ENCODE measurements at regions not wholly inside any gene's neighbourhood (a gene's known extent, or its start where the extent isn't known, plus 50 kb on each side); places are given as distances from the start of the nearest gene placed in this dataset.

DNA sequence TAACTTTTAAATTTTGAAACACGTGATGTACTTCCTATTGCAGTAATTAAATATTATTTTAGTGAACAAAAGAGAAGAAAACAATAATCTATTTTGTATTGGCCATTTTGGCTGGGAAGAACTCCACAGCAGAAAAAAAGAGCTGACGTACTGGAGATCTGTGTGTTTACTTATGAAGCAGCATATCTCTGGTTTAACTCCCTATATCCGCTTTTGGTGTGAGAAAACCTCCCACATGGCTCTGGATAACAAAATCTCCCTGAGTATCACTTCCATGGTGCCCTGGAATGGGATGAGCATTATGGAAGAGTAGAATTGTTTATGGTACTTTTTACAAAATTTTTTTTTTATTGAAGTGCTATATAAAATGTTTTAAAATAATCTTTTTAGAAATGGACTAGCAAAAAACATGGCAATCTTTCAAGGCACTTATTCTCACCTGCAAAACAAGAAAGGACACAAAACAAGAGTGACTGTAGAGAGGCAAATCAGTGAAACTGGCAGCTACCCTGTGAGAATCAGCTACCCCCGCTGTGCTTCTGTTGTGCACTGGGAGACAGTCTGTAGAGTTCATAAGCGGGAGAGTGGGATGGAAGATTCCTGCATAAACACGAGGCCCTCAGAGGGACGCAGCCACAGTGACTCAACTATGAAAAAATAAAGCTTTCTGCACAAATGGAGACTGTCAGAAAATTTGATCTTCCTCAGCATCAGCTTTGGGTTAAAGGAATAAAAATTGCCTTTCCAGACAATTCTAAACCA, 762.2 kb upstream of the HS6ST1 start:
- Histone ChIP-seq H3K4me3 (replicated peaks in 1 of 4; ENCODE audit: control extremely low read depth in 1 of 4, insufficient read depth in 1 of 4, low read depth in 3 of 4, low read length in 4 of 4) (no peak overlapping the region), H3K4me2 (ENCODE audit: extremely low read depth, insufficient read depth, low read length) (no peak overlapping the region)

DNA sequence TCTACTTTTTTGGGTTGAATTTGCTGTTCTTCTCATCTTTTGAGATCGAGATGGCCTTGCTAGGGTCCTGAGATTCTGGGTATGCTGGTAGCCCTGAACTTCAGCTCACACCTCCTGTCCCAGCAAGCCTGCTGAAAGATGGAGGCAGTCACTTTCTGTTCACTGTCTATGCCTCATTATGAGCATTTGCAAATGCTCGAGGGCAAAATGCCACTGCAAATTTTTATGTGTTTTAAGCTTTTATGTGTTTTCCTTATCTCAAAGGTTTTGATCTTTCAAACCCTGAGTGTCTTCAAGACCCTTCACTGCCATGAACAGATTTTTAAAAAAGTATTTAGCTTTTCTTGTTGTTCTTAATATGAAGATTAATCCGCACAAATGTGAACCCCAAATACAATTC, 766.7 kb upstream of the HS6ST1 start:
- no peak for DNase-seq (ENCODE audit: low read depth in 2 of 2)
- TF ChIP-seq EZH2 (IDR thresholded peaks at IDR 0.05; ENCODE audit: low read length, missing control alignments), result no peak
- TF ChIP-seq, protein P1, sequence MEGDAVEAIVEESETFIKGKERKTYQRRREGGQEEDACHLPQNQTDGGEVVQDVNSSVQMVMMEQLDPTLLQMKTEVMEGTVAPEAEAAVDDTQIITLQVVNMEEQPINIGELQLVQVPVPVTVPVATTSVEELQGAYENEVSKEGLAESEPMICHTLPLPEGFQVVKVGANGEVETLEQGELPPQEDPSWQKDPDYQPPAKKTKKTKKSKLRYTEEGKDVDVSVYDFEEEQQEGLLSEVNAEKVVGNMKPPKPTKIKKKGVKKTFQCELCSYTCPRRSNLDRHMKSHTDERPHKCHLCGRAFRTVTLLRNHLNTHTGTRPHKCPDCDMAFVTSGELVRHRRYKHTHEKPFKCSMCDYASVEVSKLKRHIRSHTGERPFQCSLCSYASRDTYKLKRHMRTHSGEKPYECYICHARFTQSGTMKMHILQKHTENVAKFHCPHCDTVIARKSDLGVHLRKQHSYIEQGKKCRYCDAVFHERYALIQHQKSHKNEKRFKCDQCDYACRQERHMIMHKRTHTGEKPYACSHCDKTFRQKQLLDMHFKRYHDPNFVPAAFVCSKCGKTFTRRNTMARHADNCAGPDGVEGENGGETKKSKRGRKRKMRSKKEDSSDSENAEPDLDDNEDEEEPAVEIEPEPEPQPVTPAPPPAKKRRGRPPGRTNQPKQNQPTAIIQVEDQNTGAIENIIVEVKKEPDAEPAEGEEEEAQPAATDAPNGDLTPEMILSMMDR (conservative IDR thresholded peaks at IDR 0.05 in 1 of 2, IDR thresholded peaks at IDR 0.05 in 1 of 2; ENCODE audit: low read depth in 1 of 2, low read length in 2 of 2), result no peak
- no peaks in the 10 kb centered on the region for H3K36me3 ChIP-seq (ENCODE audit: control insufficient read depth, insufficient read depth, low read length)
- H4K20me1 ChIP-seq (ENCODE audit: control insufficient read depth, extremely low read depth, insufficient read depth, low read length), result no peaks in the 10 kb centered on the region
- no peak overlapping the region for H2AFZ ChIP-seq (ENCODE audit: low read length)
- H3K79me2 ChIP-seq (ENCODE audit: control insufficient read depth, insufficient read depth, low read length), result no peaks in the 10 kb centered on the region
- no peak overlapping the region for H3K4me3 ChIP-seq (replicated peaks in 1 of 4; ENCODE audit: control extremely low read depth in 1 of 4, insufficient read depth in 1 of 4, low read depth in 3 of 4, low read length in 4 of 4)
- H3K27ac ChIP-seq (ENCODE audit: insufficient read depth, low read length), result no peak overlapping the region
- H3K9me3 ChIP-seq (ENCODE audit: control insufficient read depth, insufficient read depth, low read depth, low read length), result no peaks in the 10 kb centered on the region
- H3K4me1 ChIP-seq (ENCODE audit: control insufficient read depth, extremely low read depth, insufficient read depth, low read length), result no peaks in the 10 kb centered on the region
- no peak overlapping the region for H3K4me2 ChIP-seq (ENCODE audit: extremely low read depth, insufficient read depth, low read length)
- no peak overlapping the region for H3K9ac ChIP-seq (ENCODE audit: insufficient read depth, low read length)
- H3K27me3 ChIP-seq (ENCODE audit: control insufficient read depth, insufficient read depth, low read length), result no peaks in the 10 kb centered on the region

More for the DNA sequence above, 762.2 kb upstream of the HS6ST1 start:
- Histone ChIP-seq H3K79me2 (ENCODE audit: control insufficient read depth, insufficient read depth, low read length) (no peaks in the 10 kb centered on the region), H3K27me3 (ENCODE audit: control insufficient read depth, insufficient read depth, low read length) (no peaks in the 10 kb centered on the region), H2AFZ (ENCODE audit: low read length) (no peak overlapping the region), H3K4me1 (ENCODE audit: control insufficient read depth, extremely low read depth, insufficient read depth, low read length) (no peaks in the 10 kb centered on the region), H3K9me3 (ENCODE audit: control insufficient read depth, insufficient read depth, low read depth, low read length) (no peaks in the 10 kb centered on the region), H3K36me3 (ENCODE audit: control insufficient read depth, insufficient read depth, low read length) (no peaks in the 10 kb centered on the region), H3K27ac (ENCODE audit: insufficient read depth, low read length) (no peak overlapping the region), H4K20me1 (ENCODE audit: control insufficient read depth, extremely low read depth, insufficient read depth, low read length) (no peaks in the 10 kb centered on the region), H3K9ac (ENCODE audit: insufficient read depth, low read length) (no peak overlapping the region)
- no peak for TF ChIP-seq EZH2 (IDR thresholded peaks at IDR 0.05; ENCODE audit: low read length, missing control alignments)
- TF ChIP-seq, protein P1 (conservative IDR thresholded peaks at IDR 0.05 in 1 of 2, IDR thresholded peaks at IDR 0.05 in 1 of 2; ENCODE audit: low read depth in 1 of 2, low read length in 2 of 2), result no peak
- DNase-seq (ENCODE audit: low read depth in 2 of 2), result no peak

DNA sequence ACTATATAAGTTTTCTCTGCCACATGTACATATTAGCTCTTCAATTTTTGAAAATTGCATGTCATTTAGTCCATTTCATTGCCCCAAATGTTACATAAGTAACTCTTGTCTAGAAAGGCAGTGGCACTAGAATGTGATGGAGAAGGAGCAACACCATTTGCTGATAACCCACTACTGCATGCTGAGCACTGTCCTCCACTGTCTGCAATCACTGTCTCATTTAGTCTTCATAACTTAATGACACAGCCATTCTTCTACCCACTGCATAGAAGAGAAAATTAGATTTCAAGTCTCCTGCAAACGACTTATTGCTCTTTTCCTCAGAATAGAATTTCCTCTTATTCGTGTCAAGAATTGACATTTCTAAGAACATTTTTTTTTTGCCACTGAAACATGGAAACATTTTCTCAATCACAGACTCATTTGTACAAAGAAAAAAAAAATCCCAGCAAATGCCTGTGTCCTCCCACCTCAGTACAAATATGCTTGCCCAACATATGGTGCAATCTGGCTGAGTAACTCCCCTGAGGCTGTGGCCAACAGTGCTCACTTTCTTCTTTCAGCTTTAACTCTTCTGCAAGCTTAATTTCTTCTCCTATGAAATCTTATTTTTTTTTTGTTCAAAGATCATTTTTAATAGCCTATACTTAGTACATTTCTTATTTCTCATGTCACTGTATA, 768.6 kb upstream of the HS6ST1 start:
- no peak overlapping the region for H3K9ac ChIP-seq (ENCODE audit: insufficient read depth, low read length)
- H3K79me2 ChIP-seq (ENCODE audit: control insufficient read depth, insufficient read depth, low read length), result no peaks in the 10 kb centered on the region
- H3K4me3 ChIP-seq (replicated peaks in 1 of 4; ENCODE audit: control extremely low read depth in 1 of 4, insufficient read depth in 1 of 4, low read depth in 3 of 4, low read length in 4 of 4), result no peak overlapping the region
- H3K4me2 ChIP-seq (ENCODE audit: extremely low read depth, insufficient read depth, low read length), result no peak overlapping the region
- no peak overlapping the region for H2AFZ ChIP-seq (ENCODE audit: low read length)
- H3K4me1 ChIP-seq (ENCODE audit: control insufficient read depth, extremely low read depth, insufficient read depth, low read length), result no peaks in the 10 kb centered on the region
- no peaks in the 10 kb centered on the region for H3K27me3 ChIP-seq (ENCODE audit: control insufficient read depth, insufficient read depth, low read length)
- H3K36me3 ChIP-seq (ENCODE audit: control insufficient read depth, insufficient read depth, low read length), result no peaks in the 10 kb centered on the region
- no peak for TF ChIP-seq EZH2 (IDR thresholded peaks at IDR 0.05; ENCODE audit: low read length, missing control alignments)
- TF ChIP-seq, protein P1 (conservative IDR thresholded peaks at IDR 0.05 in 1 of 2, IDR thresholded peaks at IDR 0.05 in 1 of 2; ENCODE audit: low read depth in 1 of 2, low read length in 2 of 2), result no peak
- H4K20me1 ChIP-seq (ENCODE audit: control insufficient read depth, extremely low read depth, insufficient read depth, low read length), result no peaks in the 10 kb centered on the region
- no peak overlapping the region for H3K27ac ChIP-seq (ENCODE audit: insufficient read depth, low read length)
- H3K9me3 ChIP-seq (ENCODE audit: control insufficient read depth, insufficient read depth, low read depth, low read length), result no peaks in the 10 kb centered on the region
- DNase-seq (ENCODE audit: low read depth in 2 of 2), result peak in 1 of 2 donors; percentile 21
